ENCODE measurements at regions not wholly inside any gene's neighbourhood (a gene's known extent, or its start where the extent isn't known, plus 50 kb on each side); places are given as distances from the start of the nearest gene placed in this dataset.

DNA sequence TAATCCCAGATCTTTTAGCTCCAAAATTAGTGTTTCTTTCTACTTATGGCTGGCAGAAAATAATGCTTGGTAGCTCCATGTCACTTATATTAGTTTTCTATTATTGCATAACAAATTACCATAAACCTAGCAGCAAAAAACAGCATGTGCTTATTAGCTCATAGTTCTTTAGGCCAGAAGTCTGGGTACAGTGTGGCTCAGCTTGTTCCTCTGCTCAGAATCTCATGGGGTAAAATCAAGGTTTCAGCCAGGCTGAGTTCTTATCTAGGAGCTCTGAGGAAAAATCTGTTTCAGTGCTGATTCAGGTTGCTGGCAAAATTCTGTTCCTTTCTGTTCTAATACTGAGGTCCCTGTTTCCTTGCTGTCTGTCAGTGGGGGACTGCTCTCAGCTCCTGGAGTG lies 101.1 kb downstream of the CT47B1 start:
- Mint-ChIP-seq H3K27me3 (ENCODE audit: low read depth in 3 of 3) (no peaks in the 10 kb centered on the region), H3K36me3 (peaks cover 2 to 3% of the 10 kb centered on the region in 2 donors), H3K4me3 (no peak overlapping the region), H3K27ac (no peak overlapping the region), H3K4me1 (peaks cover 42% of the 10 kb centered on the region), H3K9me3 (peaks cover 3 to 8% (median 5%) of the 10 kb centered on the region in 7 donors)
- TF ChIP-seq, protein P1, sequence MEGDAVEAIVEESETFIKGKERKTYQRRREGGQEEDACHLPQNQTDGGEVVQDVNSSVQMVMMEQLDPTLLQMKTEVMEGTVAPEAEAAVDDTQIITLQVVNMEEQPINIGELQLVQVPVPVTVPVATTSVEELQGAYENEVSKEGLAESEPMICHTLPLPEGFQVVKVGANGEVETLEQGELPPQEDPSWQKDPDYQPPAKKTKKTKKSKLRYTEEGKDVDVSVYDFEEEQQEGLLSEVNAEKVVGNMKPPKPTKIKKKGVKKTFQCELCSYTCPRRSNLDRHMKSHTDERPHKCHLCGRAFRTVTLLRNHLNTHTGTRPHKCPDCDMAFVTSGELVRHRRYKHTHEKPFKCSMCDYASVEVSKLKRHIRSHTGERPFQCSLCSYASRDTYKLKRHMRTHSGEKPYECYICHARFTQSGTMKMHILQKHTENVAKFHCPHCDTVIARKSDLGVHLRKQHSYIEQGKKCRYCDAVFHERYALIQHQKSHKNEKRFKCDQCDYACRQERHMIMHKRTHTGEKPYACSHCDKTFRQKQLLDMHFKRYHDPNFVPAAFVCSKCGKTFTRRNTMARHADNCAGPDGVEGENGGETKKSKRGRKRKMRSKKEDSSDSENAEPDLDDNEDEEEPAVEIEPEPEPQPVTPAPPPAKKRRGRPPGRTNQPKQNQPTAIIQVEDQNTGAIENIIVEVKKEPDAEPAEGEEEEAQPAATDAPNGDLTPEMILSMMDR (IDR thresholded peaks at IDR 0.05) = no peak
- H3K79me2 ChIP-seq (ENCODE audit: insufficient read depth, low read length) = no peaks in the 10 kb centered on the region
- no peaks in the 10 kb centered on the region for H3K27me3 ChIP-seq (ENCODE audit: control insufficient read depth in 2 of 2, insufficient read depth in 2 of 2, low read length in 2 of 2)
- no peak overlapping the region for H3K4me3 ChIP-seq (replicated peaks in 1 of 3; ENCODE audit: low read depth in 2 of 3, low read length in 3 of 3)
- H2AFZ ChIP-seq (ENCODE audit: insufficient read depth, low read depth, low read length, poor library complexity, severe bottlenecking) = no peak overlapping the region
- intact Hi-C loops (cut with micrococcal nuclease) = no loop called here
- no peak for DNase-seq
- H3K36me3 ChIP-seq (replicated peaks in 1 of 2; ENCODE audit: control insufficient read depth in 1 of 2, insufficient read depth in 2 of 2, low read length in 2 of 2) = no peaks in the 10 kb centered on the region
- no peaks in the 10 kb centered on the region for H4K20me1 ChIP-seq (ENCODE audit: insufficient read depth, low read length)
- no peak overlapping the region for H3K27ac ChIP-seq (ENCODE audit: low read depth in 1 of 2, low read length in 2 of 2)
- H3K9me3 ChIP-seq (replicated peaks in 1 of 2; ENCODE audit: control insufficient read depth in 1 of 2, insufficient read depth in 1 of 2, low read length in 2 of 2) = no peaks in the 10 kb centered on the region
- no peak overlapping the region for H3K9ac ChIP-seq (ENCODE audit: insufficient read depth, low read length, poor library complexity, severe bottlenecking)
- no peak overlapping the region for H3K4me2 ChIP-seq (replicated peaks; ENCODE audit: extremely low read depth, low read length, poor library complexity, severe bottlenecking)
- H3K4me1 ChIP-seq (ENCODE audit: control insufficient read depth in 1 of 2, insufficient read depth in 2 of 2, low read length in 2 of 2) = peaks cover 0 to 12% of the 10 kb centered on the region in 2 donors

DNA sequence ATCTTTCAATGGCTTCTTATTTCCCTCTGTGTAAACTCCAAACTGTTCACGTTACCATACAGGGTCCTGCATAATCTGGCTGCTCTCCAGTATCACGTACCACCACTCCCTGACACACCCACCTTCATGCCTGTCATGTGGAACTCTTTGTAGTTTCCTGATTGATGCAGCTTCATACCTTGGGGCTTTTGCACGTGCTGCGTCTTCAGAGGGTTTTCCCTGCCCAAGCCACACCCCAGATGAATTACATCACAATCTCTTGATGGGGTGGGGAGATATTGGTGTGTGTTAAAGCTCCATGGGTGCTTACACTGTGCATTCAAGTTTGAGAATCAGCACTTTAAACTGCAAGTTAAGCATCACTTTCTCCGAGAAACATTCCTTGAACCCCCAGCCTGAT lies 101.9 kb downstream of the CT47B1 start:
- Histone ChIP-seq H3K27me3 (ENCODE audit: control insufficient read depth in 2 of 2, insufficient read depth in 2 of 2, low read length in 2 of 2) (no peaks in the 10 kb centered on the region), H3K27ac (ENCODE audit: low read depth in 1 of 2, low read length in 2 of 2) (no peak overlapping the region), H3K79me2 (ENCODE audit: insufficient read depth, low read length) (no peaks in the 10 kb centered on the region), H3K4me2 (replicated peaks; ENCODE audit: extremely low read depth, low read length, poor library complexity, severe bottlenecking) (no peak overlapping the region), H3K36me3 (replicated peaks in 1 of 2; ENCODE audit: control insufficient read depth in 1 of 2, insufficient read depth in 2 of 2, low read length in 2 of 2) (no peaks in the 10 kb centered on the region), H3K9ac (ENCODE audit: insufficient read depth, low read length, poor library complexity, severe bottlenecking) (no peak overlapping the region), H4K20me1 (ENCODE audit: insufficient read depth, low read length) (no peaks in the 10 kb centered on the region), H3K4me3 (replicated peaks in 1 of 3; ENCODE audit: low read depth in 2 of 3, low read length in 3 of 3) (no peak overlapping the region), H2AFZ (ENCODE audit: insufficient read depth, low read depth, low read length, poor library complexity, severe bottlenecking) (no peak overlapping the region), H3K4me1 (ENCODE audit: control insufficient read depth in 1 of 2, insufficient read depth in 2 of 2, low read length in 2 of 2) (peaks cover 0 to 12% of the 10 kb centered on the region in 2 donors), H3K9me3 (replicated peaks in 1 of 2; ENCODE audit: control insufficient read depth in 1 of 2, insufficient read depth in 1 of 2, low read length in 2 of 2) (no peaks in the 10 kb centered on the region)
- WGBS (ENCODE audit: insufficient coverage) = no CpG with 5 or more reads among the region's 5 CpGs
- intact Hi-C loops (cut with micrococcal nuclease) = no loop called here
- TF ChIP-seq, protein P1 (IDR thresholded peaks at IDR 0.05) = no peak
- Mint-ChIP-seq H3K9me3 (peaks cover 3 to 8% (median 5%) of the 10 kb centered on the region in 7 donors), H3K4me3 (no peak overlapping the region), H3K4me1 (peaks cover 42% of the 10 kb centered on the region), H3K27me3 (ENCODE audit: low read depth in 3 of 3) (no peaks in the 10 kb centered on the region), H3K36me3 (peaks cover 2 to 3% of the 10 kb centered on the region in 2 donors), H3K27ac (no peak overlapping the region)
- no peak for DNase-seq

All from CD14-positive monocyte (primary cell).